ENCODE measurements at regions not wholly inside any gene's neighbourhood (a gene's known extent, or its start where the extent isn't known, plus 50 kb on each side); places are given as distances from the start of the nearest gene placed in this dataset.

- TF ChIP-seq CTCF (IDR thresholded peaks at IDR 0.05; ENCODE audit: poor library complexity) (no peak), EZH2 (IDR thresholded peaks at IDR 0.05; ENCODE audit: borderline replicate concordance) (no peak), EZH2phosphoT487 (IDR thresholded peaks at IDR 0.05; ENCODE audit: low read depth, severe bottlenecking, unreplicated experiment) (no peak)
Measured at GRCh38 chr4:104302731-104303130, 192.0 kb downstream of the CXXC4 start.
